Osteoblast (primary cell): ENCODE measurements at regions not wholly inside any gene's neighbourhood (a gene's known extent, or its start where the extent isn't known, plus 50 kb on each side); places are given as distances from the start of the nearest gene placed in this dataset. TPM values are rescaled to one million over a fixed set of nuclear protein-coding genes. Genes with fewer than 3 reads are reported as not detected.

ENCODE experiments used
- DNase-seq: peaks from one replicate; pipeline ENCODE4 v3.0.0; 2011; ENCODE audit warnings: low spot score, mixed read lengths; ENCODE audit not compliant: insufficient read length; ENCODE audit errors: missing footprints
- H2AFZ ChIP-seq: 2 replicates; pipeline ENCODE4 v1.6.0; 2011; ENCODE audit warnings: mild to moderate bottlenecking, low read length
- H3K27ac ChIP-seq: 2 replicates; pipeline ENCODE4 v1.5.1; 2011; ENCODE audit warnings: mild to moderate bottlenecking, low read depth, low read length, moderate library complexity
- H3K27me3 ChIP-seq: 2 replicates; pipeline ENCODE4 v1.6.0; 2012; ENCODE audit warnings: mild to moderate bottlenecking, control low read depth, inconsistent platforms, low read length, moderate library complexity; ENCODE audit not compliant: insufficient read depth
- H3K36me3 ChIP-seq: 2 replicates; pipeline ENCODE4 v1.5.1; 2011; ENCODE audit warnings: mild to moderate bottlenecking, low read length, control low read depth, moderate library complexity; ENCODE audit not compliant: insufficient read depth
- H3K4me1 ChIP-seq: 2 replicates; pipeline ENCODE4 v1.5.1; 2011; ENCODE audit warnings: mild to moderate bottlenecking, low read length, control low read depth, moderate library complexity; ENCODE audit not compliant: insufficient read depth
- H3K4me2 ChIP-seq: 2 replicates; pipeline ENCODE4 v1.6.0; 2011; ENCODE audit warnings: mild to moderate bottlenecking, low read length; ENCODE audit not compliant: insufficient read depth
- H3K4me3 ChIP-seq: fragments of 200-600 bp; sonication (generic); 3 replicates; pipeline ENCODE4 v1.5.1; 2012; ENCODE audit warnings: mild to moderate bottlenecking, low read length, inconsistent platforms; ENCODE audit not compliant: insufficient read depth
- H3K79me2 ChIP-seq: 2 replicates; pipeline ENCODE4 v1.6.0; 2012; ENCODE audit warnings: mild to moderate bottlenecking, low read length, control low read depth, inconsistent platforms; ENCODE audit not compliant: insufficient read depth
- H3K9me3 ChIP-seq: 2 replicates; pipeline ENCODE4 v1.5.1; 2011; ENCODE audit warnings: low read depth, low read length, control low read depth
- H4K20me1 ChIP-seq: 2 replicates; pipeline ENCODE4 v1.6.0; 2012; ENCODE audit warnings: mild to moderate bottlenecking, low read length, control low read depth; ENCODE audit not compliant: insufficient read depth
- CTCF ChIP-seq: IDR thresholded peaks from 2 replicates; pipeline ENCODE4 v1.5.1; 2011; ENCODE audit warnings: mild to moderate bottlenecking, low read depth, low read length, moderate library complexity; ENCODE audit errors: extremely low read depth
- small RNA-seq: library from RNA; depleted of rRNA; stranded (forward); fragments of <200 nt; gene quantifications from one replicate; pipeline ENCODE3, GENCODE V24; 2012

GRCh38 chr3:86126552-86126951 lies 864.4 kb downstream of the VGLL3 start:
- H3K27ac ChIP-seq, result no peak overlapping the region
- H3K4me3 ChIP-seq, result no peak overlapping the region
- no peak overlapping the region for H2AFZ ChIP-seq
- H3K79me2 ChIP-seq, result no peaks in the 10 kb centered on the region
- H3K9me3 ChIP-seq, result peaks cover 1% of the 10 kb centered on the region
- H4K20me1 ChIP-seq, result no peaks in the 10 kb centered on the region
- no peak overlapping the region for H3K4me2 ChIP-seq
- no peak for TF ChIP-seq CTCF
- H3K27me3 ChIP-seq, result no peaks in the 10 kb centered on the region
- DNase-seq, result no peak
- H3K36me3 ChIP-seq, result no peaks in the 10 kb centered on the region
- no peaks in the 10 kb centered on the region for H3K4me1 ChIP-seq

Small RNAs in the stretch of these regions (small RNA-seq; reads per million reads assigned to genes)
- not detected for gene AC108706.1
- gene RNU6-1129P, result not detected
